HCT116 (cell line): ENCODE measurements at regions not wholly inside any gene's neighbourhood (a gene's known extent, or its start where the extent isn't known, plus 50 kb on each side); places are given as distances from the start of the nearest gene placed in this dataset.

Source experiments
- ATAC-seq: fragments of 200-7000 bp; cut with Tn5 transposase; 2 replicates; pipeline ENCODE4 v1.9.1; 2020; ENCODE audit warnings: mild to moderate bottlenecking, moderate library complexity
- BruUV-seq: library from RNA; stranded (reverse); fragments of 400-500 nt; replicated peaks from 2 replicates; lab custom pipeline; 2021; lab: Mats Ljungman, UMichigan
- CTCF ChIA-PET: fragments of 300-600 bp; sonication (Branson Sonifier 250); formaldehyde crosslinking; loops from one replicate; lab custom pipeline; 2021; ENCODE audit warnings: antibody characterized with exemption; lab: Charles Lee
- POLR2A ChIA-PET: fragments of 300-600, 350-600 bp; sonication (Branson Sonifier 250); formaldehyde crosslinking; loops from one replicate; lab custom pipeline; 2021; ENCODE audit warnings: antibody characterized with exemption; lab: Charles Lee
- RAD21 ChIA-PET, 2 experiments: fragments of 300-600 bp; sonication (Branson Sonifier 250); formaldehyde crosslinking; loops; one replicate each; lab custom pipeline; 2023; ENCODE audit warnings: low total read pairs in 2 of 2; ENCODE audit not compliant: uncharacterized antibody in 2 of 2, unreplicated experiment in 2 of 2, low non-redundant PET in 1 of 2; lab: Charles Lee
- DNase-seq: peaks from one replicate; pipeline ENCODE4 v3.0.0-alpha.2; 2010; ENCODE audit warnings: low read depth, low spot score
- H2AFZ ChIP-seq: fragments of 200-600 bp; shearing (Covaris generic), sonication (generic); 2 replicates; pipeline ENCODE4 v1.6.1; 2017; ENCODE audit warnings: low read depth, mixed run types, mixed read lengths, antibody characterized with exemption, low read length; ENCODE audit not compliant: poor library complexity, severe bottlenecking
- H3K27ac ChIP-seq: 2 replicates; pipeline ENCODE4 v1.5.1; 2012; ENCODE audit warnings: low read depth, low read length
- H3K27me3 ChIP-seq: fragments of 200-600 bp; sonication (generic); 2 replicates; pipeline ENCODE4 v1.6.1; 2016; ENCODE audit warnings: mixed run types, low read length, mixed read lengths; ENCODE audit not compliant: insufficient read depth
- H3K36me3 ChIP-seq, 2 experiments: fragments of 200-500 bp in 1 of 2; fragments of 200-600 bp in 1 of 2; sonication (Bioruptor generic) in 1 of 2; sonication (generic) in 1 of 2; 2 replicates each; pipeline versions ENCODE4 v1.5.1 to v1.6.1; 2014 to 2016; ENCODE audit warnings: low read length in 2 of 2, inconsistent platforms in 1 of 2, mixed read lengths in 1 of 2, mixed run types in 1 of 2; ENCODE audit not compliant: insufficient read depth in 2 of 2, control insufficient read depth in 1 of 2
- H3K4me1 ChIP-seq, 2 experiments: fragments of 200-600 bp in 1 of 2; sonication (generic) in 1 of 2; 2 replicates each; pipeline versions ENCODE4 v1.5.1 to v1.6.1; 2012 to 2017; ENCODE audit warnings: low read length in 2 of 2, inconsistent platforms in 1 of 2, mild to moderate bottlenecking in 1 of 2, mixed read lengths in 1 of 2, mixed run types in 1 of 2, moderate library complexity in 1 of 2; ENCODE audit not compliant: insufficient read depth in 2 of 2, control insufficient read depth in 1 of 2
- H3K4me2 ChIP-seq: fragments of 200-600 bp; sonication (generic); 2 replicates; pipeline ENCODE4 v1.6.1; 2017; ENCODE audit warnings: mixed run types, low read length, mixed read lengths
- H3K4me3 ChIP-seq, 2 experiments: fragments of 200-600 bp in 1 of 2; sonication (generic) in 1 of 2; replicated peaks in 1 of 2; 2 replicates each; pipeline ENCODE4 v1.5.1; 2011 to 2016; ENCODE audit warnings: low read length in 2 of 2, control low read depth in 1 of 2, low read depth in 1 of 2, mild to moderate bottlenecking in 1 of 2, mixed read lengths in 1 of 2, mixed run types in 1 of 2
- H3K79me2 ChIP-seq: fragments of 200-600 bp; sonication (generic); 2 replicates; pipeline ENCODE4 v1.6.1; 2017; ENCODE audit warnings: mild to moderate bottlenecking, mixed run types, low read length, moderate library complexity, mixed read lengths; ENCODE audit not compliant: insufficient read depth
- H3K9ac ChIP-seq: fragments of 200-600 bp; sonication (generic); 2 replicates; pipeline ENCODE4 v1.6.1; 2016; ENCODE audit warnings: low read length, mixed read lengths
- H3K9me2 ChIP-seq: fragments of 200-600 bp; sonication (generic), shearing (Covaris generic); 2 replicates; pipeline ENCODE4 v1.6.1; 2017; ENCODE audit warnings: mixed run types, mild to moderate bottlenecking, moderate library complexity; ENCODE audit not compliant: insufficient read depth
- H3K9me3 ChIP-seq, 2 experiments: fragments of 200-500 bp in 1 of 2; fragments of 200-600 bp in 1 of 2; sonication (Bioruptor generic) in 1 of 2; sonication (generic) in 1 of 2; 2 replicates each; pipeline ENCODE4 v1.6.1; 2014 to 2017; ENCODE audit warnings: low read length in 2 of 2, mixed read lengths in 2 of 2, inconsistent platforms in 1 of 2, low read depth in 1 of 2, mild to moderate bottlenecking in 1 of 2, mixed run types in 1 of 2, moderate library complexity in 1 of 2; ENCODE audit not compliant: control insufficient read depth in 1 of 2, insufficient read depth in 1 of 2
- H4K20me1 ChIP-seq: fragments of 200-600 bp; sonication (generic), shearing (Covaris generic); 2 replicates; pipeline ENCODE4 v1.6.1; 2017; ENCODE audit warnings: mixed run types, mild to moderate bottlenecking, moderate library complexity; ENCODE audit not compliant: insufficient read depth
- ATF3 ChIP-seq: IDR thresholded peaks from 2 replicates; pipeline ENCODE4 v1.6.1; 2012
- CBX3 ChIP-seq: IDR thresholded peaks from 2 replicates; pipeline ENCODE4 v1.6.1; 2012; ENCODE audit warnings: low read depth
- CEBPB ChIP-seq: IDR thresholded peaks from 2 replicates; pipeline ENCODE4 v1.6.1; 2012; ENCODE audit warnings: low read depth
- CTCF ChIP-seq, 3 experiments: fragments of 200-600 bp in 1 of 3; sonication (generic) in 1 of 3; IDR thresholded peaks in 2 of 3; conservative IDR thresholded peaks in 1 of 3; 2 replicates each; pipeline ENCODE4 v1.5.1; 2012 to 2017; ENCODE audit warnings: low read depth in 2 of 3, low read length in 2 of 3, antibody characterized with exemption in 1 of 3, borderline replicate concordance in 1 of 3, control low read depth in 1 of 3, mild to moderate bottlenecking in 1 of 3, mixed read lengths in 1 of 3, mixed run types in 1 of 3, moderate library complexity in 1 of 3; ENCODE audit not compliant: insufficient read depth in 1 of 3
- EGR1 ChIP-seq: IDR thresholded peaks from 2 replicates; pipeline ENCODE4 v1.6.1; 2012; ENCODE audit warnings: low read depth
- ELF1 ChIP-seq: IDR thresholded peaks from 2 replicates; pipeline ENCODE4 v1.6.1; 2012; ENCODE audit warnings: low read depth, borderline replicate concordance
- EZH2phosphoT487 ChIP-seq: fragments of 200-600 bp; IDR thresholded peaks from 2 replicates; pipeline ENCODE4 v1.6.1; 2018; ENCODE audit warnings: antibody characterized with exemption, borderline replicate concordance
- JUND ChIP-seq: IDR thresholded peaks from 2 replicates; pipeline ENCODE4 v1.6.1; 2012
- MAX ChIP-seq: IDR thresholded peaks from 2 replicates; pipeline ENCODE4 v1.6.1; 2012
- POLR2A ChIP-seq: IDR thresholded peaks from 2 replicates; pipeline ENCODE4 v1.7.0; 2011; ENCODE audit warnings: borderline replicate concordance; ENCODE audit not compliant: insufficient read depth, insufficient read length; ENCODE audit errors: extremely low read depth
- POLR2AphosphoS5 ChIP-seq: IDR thresholded peaks from 2 replicates; pipeline ENCODE4 v1.6.1; 2011; ENCODE audit warnings: mild to moderate bottlenecking, low read depth, low read length, moderate library complexity
- RAD21 ChIP-seq: IDR thresholded peaks from 2 replicates; pipeline ENCODE4 v1.6.1; 2012; ENCODE audit warnings: low read depth, mild to moderate bottlenecking
- SRF ChIP-seq: IDR thresholded peaks from 2 replicates; pipeline ENCODE4 v1.6.1; 2012; ENCODE audit warnings: low read depth
- TCF7L2 ChIP-seq: IDR thresholded peaks from 2 replicates; pipeline ENCODE4 v1.7.0; 2011; ENCODE audit warnings: borderline replicate concordance, inconsistent platforms; ENCODE audit not compliant: insufficient read depth, insufficient read length; ENCODE audit errors: extremely low read depth
- YY1 ChIP-seq: IDR thresholded peaks from 2 replicates; pipeline ENCODE4 v1.6.1; 2011; ENCODE audit warnings: low read length, low read depth, moderate library complexity, mild to moderate bottlenecking; ENCODE audit not compliant: insufficient replicate concordance; ENCODE audit errors: extremely low read depth
- ZFX ChIP-seq: fragments of 450-650 bp; IDR thresholded peaks from 2 replicates; pipeline ENCODE4 v1.6.1; 2017
- ZNF274 ChIP-seq: fragments of 200-500 bp; sonication (Bioruptor generic); IDR thresholded peaks from 2 replicates; pipeline ENCODE4 v1.6.1; 2014; ENCODE audit warnings: mild to moderate bottlenecking, low read depth, low read length, inconsistent platforms
- intact Hi-C: fragments of 100-400 bp; cut with micrococcal nuclease; formaldehyde crosslinking; loops from 2 replicates; pipeline ENCODE4 v1.10.0; 2022

GRCh38 chr2:12883906-12884305 lies 167.2 kb downstream of the TRIB2 start:
- Histone ChIP-seq H3K9me2 (no peaks in the 10 kb centered on the region; the same call in 1 of the 2 replicates), H3K9me3 (no peaks in the 10 kb centered on the region), H3K79me2 (no peaks in the 10 kb centered on the region), H3K4me2 (no peak overlapping the region), H3K4me1 (peaks cover 5 to 23% of the 10 kb centered on the region in 2 experiments; a peak in 3 of 4 replicates), H3K4me3 (no peak overlapping the region), H3K27ac (no peak overlapping the region), H4K20me1 (no peaks in the 10 kb centered on the region)
- DNase-seq (no peak), ATAC-seq (no peak)
- ChIA-PET POLR2A (no interaction called here), CTCF (no interaction called here), RAD21 (no interaction called here)
- TF ChIP-seq ELF1 = no peak
- TF ChIP-seq POLR2A = no peak
- TF ChIP-seq ATF3 = no peak
- no peak for TF ChIP-seq CEBPB
- no peak for TF ChIP-seq EZH2phosphoT487
- TF ChIP-seq CBX3 = no peak
- no peak for TF ChIP-seq SRF
- no peak for TF ChIP-seq RAD21
- TF ChIP-seq EGR1 = no peak
- TF ChIP-seq ZFX = no peak
- TF ChIP-seq JUND = no peak
- TF ChIP-seq, all 23 proteins: peak for 0
- Histone ChIP-seq H3K27me3 (no peaks in the 10 kb centered on the region), H2AFZ (no peak overlapping the region), H3K36me3 (no peaks in the 10 kb centered on the region), H3K9ac (no peak overlapping the region)
- no TSS peak for BruUV-seq
- intact Hi-C loops = loop anchor here (5.0 kb wide), 1 partner anchor 123 kb away; no protein-coding TSS in a partner anchor

- BruUV-seq = no TSS peak
- no peaks in the 10 kb centered on the region for H3K79me2 ChIP-seq
- CTCF ChIA-PET = no interaction called here
- peak overlapping the region in 1 of 2 experiments; percentile 10; a peak in 1 of 4 replicates for H3K4me3 ChIP-seq
- H2AFZ ChIP-seq = peak overlapping the region; percentile 19
- H3K27me3 ChIP-seq = no peaks in the 10 kb centered on the region
- DNase-seq (peak; percentile 18), ATAC-seq (peak; percentile 67)
- H4K20me1 ChIP-seq = no peaks in the 10 kb centered on the region
- H3K9me3 ChIP-seq = no peaks in the 10 kb centered on the region
- RAD21 ChIA-PET = no interaction called here
- H3K9ac ChIP-seq = no peak overlapping the region
- no peaks in the 10 kb centered on the region; the same call in 1 of the 2 replicates for H3K9me2 ChIP-seq
- peaks cover 5 to 23% of the 10 kb centered on the region in 2 experiments; a peak in 3 of 4 replicates for H3K4me1 ChIP-seq
- no peaks in the 10 kb centered on the region for H3K36me3 ChIP-seq
- peak overlapping the region; percentile 65 for H3K4me2 ChIP-seq
- intact Hi-C loops = loop anchor here (5.0 kb wide), 1 partner anchor 123 kb away; no protein-coding TSS in a partner anchor
- POLR2A ChIA-PET = no interaction called here
- H3K27ac ChIP-seq = no peak overlapping the region
- TF ChIP-seq POLR2AphosphoS5 (no peak), TCF7L2 (no peak), CTCF (IDR thresholded peaks at IDR 0.05 in 2 of 3, conservative IDR thresholded peaks at IDR 0.05 in 1 of 3; ENCODE audit: borderline replicate concordance in 1 of 3, insufficient read depth in 1 of 3, low read depth in 2 of 3, low read length in 2 of 3) (no peak), EZH2phosphoT487 (no peak), ZNF274 (no peak), EGR1 (no peak), JUND (no peak), CBX3 (no peak), MAX (no peak), YY1 (peak; percentile 40)
Observed at GRCh38 chr2:12884713-12885282, 168.1 kb downstream of the TRIB2 start.
